ENCODE measurements at regions not wholly inside any gene's neighbourhood (a gene's known extent, or its start where the extent isn't known, plus 50 kb on each side); places are given as distances from the start of the nearest gene placed in this dataset.

DNA sequence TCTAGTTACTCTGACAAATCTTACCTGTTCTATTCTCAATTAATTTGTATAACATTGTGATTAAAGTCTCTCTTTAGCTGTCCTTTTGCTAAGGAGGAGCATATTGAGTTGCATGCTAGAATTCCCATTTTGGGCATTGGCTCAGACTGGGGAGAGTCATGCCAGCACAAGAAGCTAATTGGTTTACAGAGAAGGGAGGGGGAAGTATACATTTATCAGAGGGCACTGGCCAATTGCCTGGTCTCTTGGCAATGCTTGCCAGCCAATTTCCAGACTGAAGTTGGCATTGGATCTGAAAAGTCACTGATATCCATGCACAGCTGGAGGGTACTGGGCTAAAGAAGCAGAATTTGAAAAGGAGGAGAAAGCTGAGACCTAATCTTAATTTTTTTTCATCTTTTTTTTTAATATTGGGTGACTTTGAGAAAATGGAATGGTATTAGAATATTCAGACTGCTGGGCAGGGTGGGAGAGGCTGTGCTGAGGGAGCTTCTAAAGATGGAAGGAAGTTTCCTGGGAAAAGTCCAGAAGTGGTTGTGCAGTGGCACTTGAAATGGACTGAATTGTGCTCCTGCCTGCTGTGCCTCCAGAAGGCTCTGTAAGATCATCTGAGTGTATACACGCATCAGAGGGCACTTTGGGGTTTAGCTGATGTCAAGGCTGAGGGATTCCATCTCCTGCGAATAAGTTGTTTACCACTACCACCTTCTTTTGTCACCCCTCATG is 365.2 kb upstream of the DPH6 start:
- in situ Hi-C loops (cut with HindIII; ENCODE audit: low sequenced_read_pairs) = no loop called here
- no peak for TF ChIP-seq CTCF (IDR thresholded peaks at IDR 0.05; ENCODE audit: low read depth, low read length, missing control alignments)
- DNase-seq (ENCODE audit: low read depth) = no peak
- H3K4me3 ChIP-seq (ENCODE audit: low read depth, low read length) = no peak overlapping the region

GRCh38 chr15:35912196-35912595 is 366.2 kb upstream of the DPH6 start:
- H3K4me3 ChIP-seq (ENCODE audit: low read depth, low read length) = no peak overlapping the region
- no peak for TF ChIP-seq CTCF (IDR thresholded peaks at IDR 0.05; ENCODE audit: low read depth, low read length, missing control alignments)
- in situ Hi-C loops (cut with HindIII; ENCODE audit: low sequenced_read_pairs) = no loop called here
- no peak for DNase-seq (ENCODE audit: low read depth)

- no peak overlapping the region for H3K4me3 ChIP-seq (ENCODE audit: low read depth, low read length)
- in situ Hi-C loops (cut with HindIII; ENCODE audit: low sequenced_read_pairs) = no loop called here
- no peak for TF ChIP-seq CTCF (IDR thresholded peaks at IDR 0.05; ENCODE audit: low read depth, low read length, missing control alignments)
- DNase-seq (ENCODE audit: low read depth) = no peak
Measured at GRCh38 chr15:35914573-35914972, 368.6 kb upstream of the DPH6 start.

DNA sequence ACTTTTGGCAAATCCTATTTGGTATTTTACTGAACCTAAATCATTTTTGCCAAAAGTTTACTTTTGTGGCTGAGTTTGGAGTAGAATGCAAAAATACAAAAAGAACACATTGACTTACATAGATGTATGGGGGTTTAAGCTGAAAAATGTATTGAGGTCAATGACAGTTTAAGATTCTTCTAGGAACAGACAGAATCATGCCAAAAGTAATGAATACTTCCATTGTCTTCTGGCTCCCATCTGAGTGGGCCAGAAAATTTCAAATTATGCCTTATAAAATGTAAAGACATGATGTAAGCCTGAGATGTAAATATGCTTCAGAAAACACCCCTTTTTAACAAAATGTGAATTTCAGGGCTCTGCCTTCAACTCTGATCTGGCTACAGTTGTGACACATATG is 375.1 kb upstream of the DPH6 start:
- TF ChIP-seq CTCF (IDR thresholded peaks at IDR 0.05; ENCODE audit: low read depth, low read length, missing control alignments) = no peak
- DNase-seq (ENCODE audit: low read depth) = no peak
- in situ Hi-C loops (cut with HindIII; ENCODE audit: low sequenced_read_pairs) = no loop called here
- no peak overlapping the region for H3K4me3 ChIP-seq (ENCODE audit: low read depth, low read length)

DNA sequence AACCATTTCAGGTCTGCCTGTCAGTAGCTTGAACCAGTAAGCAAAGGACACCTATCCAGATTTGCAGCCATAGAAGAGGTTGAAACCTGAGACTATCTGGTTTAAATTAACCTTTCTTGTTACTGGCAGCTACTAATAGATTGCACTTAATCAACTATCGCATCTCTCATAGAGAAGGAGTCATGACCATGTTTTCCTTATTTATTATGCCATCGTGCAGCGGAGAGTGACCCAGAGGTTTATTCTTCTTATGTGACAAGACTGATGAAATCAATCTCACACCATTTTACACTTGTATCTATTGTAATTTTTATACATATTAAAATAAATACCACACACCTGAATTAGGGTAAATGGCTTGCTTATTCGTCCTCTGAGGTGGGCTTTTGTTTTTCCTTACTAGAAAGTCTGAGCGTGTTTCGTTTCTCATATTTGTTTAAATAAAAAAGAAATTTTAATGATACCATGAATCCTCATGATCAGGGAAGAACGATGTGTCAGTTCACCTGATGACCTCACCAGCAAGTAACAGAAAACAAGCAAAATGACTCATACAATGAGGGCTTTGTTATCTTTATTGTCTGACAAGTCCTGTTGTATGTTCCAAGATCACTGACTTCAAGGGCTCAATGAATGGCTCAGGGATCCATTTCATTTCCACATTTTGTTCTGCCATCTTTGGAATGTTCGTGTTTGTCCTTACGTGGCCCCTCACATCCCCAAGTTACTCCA is 379.5 kb upstream of the DPH6 start:
- no peak for DNase-seq (ENCODE audit: low read depth)
- H3K4me3 ChIP-seq (ENCODE audit: low read depth, low read length) = no peak overlapping the region
- in situ Hi-C loops (cut with HindIII; ENCODE audit: low sequenced_read_pairs) = no loop called here
- no peak for TF ChIP-seq CTCF (IDR thresholded peaks at IDR 0.05; ENCODE audit: low read depth, low read length, missing control alignments)

DNA sequence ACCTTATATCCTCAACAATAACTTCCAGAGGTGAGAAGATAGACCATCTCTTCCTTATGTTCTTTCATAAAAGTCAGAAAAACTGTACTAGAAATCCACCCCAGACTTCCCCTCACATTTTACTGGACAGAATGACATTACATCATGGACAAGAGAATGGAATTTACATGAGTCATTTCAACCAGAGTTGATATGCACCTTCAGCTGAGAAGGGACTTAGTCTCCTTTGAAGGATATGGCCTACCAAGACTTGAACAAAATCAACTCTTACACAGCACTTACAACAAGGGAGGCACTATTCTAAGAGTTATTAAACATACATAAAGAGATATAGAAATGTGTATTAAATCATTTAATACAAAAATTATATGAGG is 380.0 kb upstream of the DPH6 start:
- no peak for TF ChIP-seq CTCF (IDR thresholded peaks at IDR 0.05; ENCODE audit: low read depth, low read length, missing control alignments)
- H3K4me3 ChIP-seq (ENCODE audit: low read depth, low read length) = no peak overlapping the region
- DNase-seq (ENCODE audit: low read depth) = no peak
- in situ Hi-C loops (cut with HindIII; ENCODE audit: low sequenced_read_pairs) = no loop called here
